Vagina (tissue), 2 donors: ENCODE measurements at regions not wholly inside any gene's neighbourhood (a gene's known extent, or its start where the extent isn't known, plus 50 kb on each side); places are given as distances from the start of the nearest gene placed in this dataset.
"Not testable (repeated sequence)": the region's sequence is repeated elsewhere in the genome, so short reads cannot be mapped to it uniquely, and the experiment has no call there.

Experiments used
- DNase-seq, 2 donors: peaks; one replicate each; pipeline ENCODE4 v3.0.0-alpha.2; 2017; ENCODE audit errors: extremely low spot score in 2 of 2
- H3K27ac ChIP-seq: fragments of 200-600 bp; sonication (generic); one replicate; pipeline ENCODE4 v1.5.1; 2019
- H3K27me3 ChIP-seq: fragments of 200-600 bp; sonication (generic); one replicate; pipeline ENCODE4 v1.5.1; 2019
- H3K36me3 ChIP-seq, 2 donors: fragments of 200-600 bp; sonication (generic); one replicate each; pipeline ENCODE4 v1.5.1; 2017 to 2019
- H3K4me1 ChIP-seq: fragments of 200-600 bp; sonication (generic); one replicate; pipeline ENCODE4 v1.5.1; 2019
- H3K4me3 ChIP-seq, 2 donors: fragments of 200-600 bp; sonication (generic); 1 replicate in 1 of 2; 2 replicates in 1 of 2; pipeline ENCODE4 v1.5.1; 2016 to 2019
- H3K9me3 ChIP-seq: fragments of 200-600 bp; sonication (generic); one replicate; pipeline ENCODE4 v1.5.1; 2019
- CTCF ChIP-seq, 3 experiments: fragments of 450-650 bp in 2 of 3; fragments of 200-600 bp in 1 of 3; sonication (generic) in 1 of 3; IDR thresholded peaks; one replicate each; pipeline ENCODE4 v1.5.1; 2017 to 2019; ENCODE audit warnings: antibody characterized with exemption in 3 of 3, mild to moderate bottlenecking in 2 of 3, moderate library complexity in 2 of 3
- POLR2A ChIP-seq, 2 donors: fragments of 450-650 bp; IDR thresholded peaks; one replicate each; pipeline ENCODE4 v1.6.1; 2017; ENCODE audit warnings: antibody characterized with exemption in 2 of 2, mild to moderate bottlenecking in 2 of 2, moderate library complexity in 2 of 2
- POLR2AphosphoS5 ChIP-seq, 2 donors: sonication (generic); formaldehyde crosslinking; IDR thresholded peaks; one replicate each; pipeline ENCODE4 v1.9.0; 2017; ENCODE audit warnings: antibody characterized with exemption in 2 of 2, mild to moderate bottlenecking in 2 of 2, low read depth in 1 of 2; ENCODE audit not compliant: insufficient read depth in 1 of 2
- intact Hi-C: fragments of 100-400 bp; cut with DNase I; formaldehyde crosslinking; loops from one replicate; pipeline ENCODE4 v1.15.1; 2023

DNA sequence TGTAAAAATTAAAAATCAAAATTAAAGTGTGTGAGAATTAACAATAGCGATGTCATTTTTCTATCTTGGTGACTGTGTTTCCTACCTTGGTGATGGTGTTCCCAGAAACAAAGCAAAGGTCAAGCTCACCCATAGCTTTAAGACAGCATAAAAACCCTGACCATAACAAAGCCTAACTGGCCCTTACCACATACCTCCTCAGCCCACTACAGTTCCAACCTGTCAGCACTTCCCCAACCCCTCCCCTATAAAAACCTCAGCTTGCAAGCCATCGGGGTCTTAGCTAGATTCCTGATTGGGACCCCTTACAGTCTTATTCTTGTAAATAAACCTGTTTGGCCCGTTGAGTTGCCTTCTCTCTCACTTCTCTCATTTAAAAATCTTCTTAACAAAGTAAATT is 484.4 kb upstream of the PCDH20 start:
- H3K4me3 ChIP-seq = no peak overlapping the region
- H3K36me3 ChIP-seq = no peaks in the 10 kb centered on the region
- TF ChIP-seq POLR2AphosphoS5 (IDR thresholded peaks at IDR 0.05; ENCODE audit: insufficient read depth in 1 of 2, low read depth in 1 of 2) (no peak), POLR2A (IDR thresholded peaks at IDR 0.05) (no peak)
- H3K9me3 ChIP-seq = no peaks in the 10 kb centered on the region
- intact Hi-C loops = no loop called here
- DNase-seq = no peak
- H3K27me3 ChIP-seq = no peaks in the 10 kb centered on the region
- H3K27ac ChIP-seq = no peak overlapping the region
- H3K4me1 ChIP-seq = no peaks in the 10 kb centered on the region

- TF ChIP-seq POLR2A (IDR thresholded peaks at IDR 0.05) (no peak), POLR2AphosphoS5 (IDR thresholded peaks at IDR 0.05; ENCODE audit: insufficient read depth in 1 of 2, low read depth in 1 of 2) (no peak), CTCF (IDR thresholded peaks at IDR 0.05) (no peak)
- no peaks in the 10 kb centered on the region for H3K27me3 ChIP-seq
- intact Hi-C loops = no loop called here
- no peak for DNase-seq
- H3K4me1 ChIP-seq = no peaks in the 10 kb centered on the region
- no peaks in the 10 kb centered on the region for H3K36me3 ChIP-seq
- H3K9me3 ChIP-seq = no peaks in the 10 kb centered on the region
- no peak overlapping the region for H3K27ac ChIP-seq
- no peak overlapping the region for H3K4me3 ChIP-seq
Measured at GRCh38 chr13:61898207-61898606, 482.6 kb upstream of the PCDH20 start.

GRCh38 chr13:61891401-61891800 is 475.8 kb upstream of the PCDH20 start:
- intact Hi-C loops = no loop called here
- H3K27ac ChIP-seq = no peak overlapping the region
- no peaks in the 10 kb centered on the region for H3K4me1 ChIP-seq
- H3K9me3 ChIP-seq = no peaks in the 10 kb centered on the region
- no peak for DNase-seq
- no peak overlapping the region for H3K4me3 ChIP-seq
- H3K36me3 ChIP-seq = no peaks in the 10 kb centered on the region
- no peak for TF ChIP-seq CTCF (IDR thresholded peaks at IDR 0.05)
- TF ChIP-seq POLR2AphosphoS5 (IDR thresholded peaks at IDR 0.05; ENCODE audit: insufficient read depth in 1 of 2, low read depth in 1 of 2) = no peak
- no peak for TF ChIP-seq POLR2A (IDR thresholded peaks at IDR 0.05)
- H3K27me3 ChIP-seq = no peaks in the 10 kb centered on the region

GRCh38 chr13:61884830-61885229 is 469.2 kb upstream of the PCDH20 start:
- no peak overlapping the region for H3K4me3 ChIP-seq
- intact Hi-C loops = no loop called here
- H3K9me3 ChIP-seq = no peaks in the 10 kb centered on the region
- H3K4me1 ChIP-seq = no peaks in the 10 kb centered on the region
- no peak overlapping the region for H3K27ac ChIP-seq
- TF ChIP-seq CTCF (IDR thresholded peaks at IDR 0.05) (no peak), POLR2A (IDR thresholded peaks at IDR 0.05) (no peak), POLR2AphosphoS5 (IDR thresholded peaks at IDR 0.05; ENCODE audit: insufficient read depth in 1 of 2, low read depth in 1 of 2) (no peak)
- DNase-seq = no peak
- H3K36me3 ChIP-seq = no peaks in the 10 kb centered on the region
- H3K27me3 ChIP-seq = no peaks in the 10 kb centered on the region

DNA sequence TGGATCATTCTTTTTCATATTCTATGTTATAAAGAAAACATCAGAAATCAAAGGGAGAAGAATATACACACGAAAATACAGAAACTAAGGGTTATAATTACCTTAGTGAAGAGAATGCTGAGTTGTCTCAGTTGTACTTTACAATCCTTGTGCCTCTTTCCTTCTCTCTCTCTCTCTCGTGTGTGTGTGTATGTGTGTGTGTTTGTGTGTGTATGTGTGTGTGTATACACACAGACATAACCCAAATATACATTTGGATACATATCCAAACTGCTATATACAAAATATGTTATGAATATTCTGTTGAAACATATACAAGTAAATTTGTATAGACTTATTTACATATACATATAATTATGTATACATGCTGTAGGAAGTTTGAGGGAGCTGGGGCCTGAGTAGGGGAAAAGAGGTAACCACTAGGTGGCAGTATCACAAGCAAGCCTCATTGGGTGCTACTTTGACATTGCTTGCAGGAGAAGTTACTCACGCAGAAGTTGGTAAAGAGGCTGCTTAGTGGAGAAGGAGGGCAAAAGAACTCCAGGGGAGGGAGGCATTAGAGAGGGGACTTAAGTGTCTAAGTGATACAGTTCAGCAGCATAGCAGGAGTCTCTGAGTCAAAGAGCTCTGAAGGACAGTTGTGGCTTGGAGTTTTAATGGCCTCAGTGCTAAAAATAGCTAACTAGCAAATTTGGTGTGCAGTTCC is 465.1 kb upstream of the PCDH20 start:
- H3K27ac ChIP-seq = no peak overlapping the region
- TF ChIP-seq POLR2A (IDR thresholded peaks at IDR 0.05) = no peak
- TF ChIP-seq POLR2AphosphoS5 (IDR thresholded peaks at IDR 0.05; ENCODE audit: insufficient read depth in 1 of 2, low read depth in 1 of 2) = no peak
- TF ChIP-seq CTCF (IDR thresholded peaks at IDR 0.05) = no peak
- H3K36me3 ChIP-seq = no peaks in the 10 kb centered on the region
- intact Hi-C loops = no loop called here
- H3K9me3 ChIP-seq = no peaks in the 10 kb centered on the region
- no peaks in the 10 kb centered on the region for H3K27me3 ChIP-seq
- H3K4me1 ChIP-seq = no peaks in the 10 kb centered on the region
- H3K4me3 ChIP-seq = no peak overlapping the region
- DNase-seq = no peak

DNA sequence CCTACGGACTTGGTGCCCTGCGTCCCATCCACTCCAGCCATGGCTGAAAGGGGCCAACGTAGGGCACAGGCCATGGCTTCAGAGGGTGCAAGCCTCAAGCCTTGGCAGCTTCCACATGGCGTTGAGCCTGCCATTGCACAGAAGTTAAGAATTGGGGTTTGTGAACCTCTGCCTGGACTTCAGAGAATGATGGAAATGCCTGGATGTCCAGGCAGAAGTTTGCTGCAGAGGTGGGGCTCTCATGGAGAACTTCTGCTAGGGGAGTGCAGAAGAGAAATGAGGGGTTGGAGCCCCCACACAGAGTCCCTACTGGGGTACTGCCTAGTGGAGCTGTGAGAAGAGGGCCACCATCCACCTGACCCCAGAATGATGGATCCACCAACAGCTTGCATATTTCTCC is 462.9 kb upstream of the PCDH20 start:
- intact Hi-C loops, H3K4me1 ChIP-seq, H3K27ac ChIP-seq, DNase-seq, H3K9me3 ChIP-seq, H3K4me3 ChIP-seq, H3K36me3 ChIP-seq, H3K27me3 ChIP-seq: not testable (repeated sequence)
